ENCODE measurements at regions not wholly inside any gene's neighbourhood (a gene's known extent, or its start where the extent isn't known, plus 50 kb on each side); places are given as distances from the start of the nearest gene placed in this dataset.

GRCh38 chr17:13425390-13425789, 176.3 kb downstream of the HS3ST3A1 start:
- H3K27ac Mint-ChIP-seq, result no peak overlapping the region
- Histone ChIP-seq H3K4me1 (ENCODE audit: control insufficient read depth in 2 of 2, insufficient read depth in 2 of 2, low read length in 2 of 2) (no peaks in the 10 kb centered on the region), H3K9me3 (ENCODE audit: control insufficient read depth in 2 of 3, low read length in 3 of 3) (no peaks in the 10 kb centered on the region), H3K4me3 (ENCODE audit: low read length) (no peak overlapping the region), H3K27me3 (ENCODE audit: control insufficient read depth in 2 of 2, insufficient read depth in 2 of 2, low read length in 2 of 2) (no peaks in the 10 kb centered on the region), H3K27ac (ENCODE audit: low read depth, low read length) (no peak overlapping the region), H3K36me3 (ENCODE audit: control insufficient read depth in 2 of 3, insufficient read depth in 3 of 3, low read length in 3 of 3) (no peaks in the 10 kb centered on the region)
- ATAC-seq (no peak), DNase-seq (no peak)
- CTCF ChIA-PET, result no interaction called here
- no peaks in the 10 kb centered on the region for H3K36me3 Mint-ChIP-seq
- H3K4me1 Mint-ChIP-seq, result no peaks in the 10 kb centered on the region
- intact Hi-C loops (cut with micrococcal nuclease), result no loop called here
- peaks cover 0 to 8% (median 0%) of the 10 kb centered on the region in 11 donors for H3K9me3 Mint-ChIP-seq
- POLR2A ChIA-PET, result no interaction called here
- H3K4me3 Mint-ChIP-seq, result no peak overlapping the region
- H3K27me3 Mint-ChIP-seq, result peaks cover 0 to 14% (median 8%) of the 10 kb centered on the region in 5 donors

- H3K9me3 Mint-ChIP-seq, result peaks cover 0 to 8% (median 0%) of the 10 kb centered on the region in 11 donors
- H3K27me3 Mint-ChIP-seq, result peaks cover 2 to 21% (median 13%) of the 10 kb centered on the region in 5 donors
- no peak overlapping the region for H3K4me3 ChIP-seq (ENCODE audit: low read length)
- H3K27ac Mint-ChIP-seq, result no peak overlapping the region
- no peak overlapping the region for H3K4me3 Mint-ChIP-seq
- CTCF ChIA-PET, result no interaction called here
- no peak for DNase-seq
- peaks cover 0 to 3% (median 0%) of the 10 kb centered on the region in 5 donors for H3K36me3 Mint-ChIP-seq
- H3K27ac ChIP-seq (ENCODE audit: low read depth, low read length), result no peak overlapping the region
- H3K36me3 ChIP-seq (ENCODE audit: control insufficient read depth in 2 of 3, insufficient read depth in 3 of 3, low read length in 3 of 3), result no peaks in the 10 kb centered on the region
- H3K4me1 ChIP-seq (ENCODE audit: control insufficient read depth in 2 of 2, insufficient read depth in 2 of 2, low read length in 2 of 2), result no peaks in the 10 kb centered on the region
- H3K27me3 ChIP-seq (ENCODE audit: control insufficient read depth in 2 of 2, insufficient read depth in 2 of 2, low read length in 2 of 2), result no peaks in the 10 kb centered on the region
- no peaks in the 10 kb centered on the region for H3K9me3 ChIP-seq (ENCODE audit: control insufficient read depth in 2 of 3, low read length in 3 of 3)
- POLR2A ChIA-PET, result no interaction called here
- no peak for ATAC-seq
- H3K4me1 Mint-ChIP-seq, result no peaks in the 10 kb centered on the region
- intact Hi-C loops (cut with micrococcal nuclease), result no loop called here
Observed at GRCh38 chr17:13421581-13422130, 180.1 kb downstream of the HS3ST3A1 start.

GRCh38 chr17:13420878-13421277, 180.9 kb downstream of the HS3ST3A1 start:
- no peak for DNase-seq
- Mint-ChIP-seq H3K27ac (no peak overlapping the region), H3K4me3 (no peak overlapping the region), H3K9me3 (peaks cover 0 to 8% (median 0%) of the 10 kb centered on the region in 11 donors), H3K27me3 (peaks cover 3 to 21% (median 15%) of the 10 kb centered on the region in 5 donors), H3K36me3 (peaks cover 0 to 3% (median 0%) of the 10 kb centered on the region in 5 donors), H3K4me1 (no peaks in the 10 kb centered on the region)
- H3K27me3 ChIP-seq (ENCODE audit: control insufficient read depth in 2 of 2, insufficient read depth in 2 of 2, low read length in 2 of 2), result no peaks in the 10 kb centered on the region
- ATAC-seq, result peak; percentile 41
- intact Hi-C loops (cut with micrococcal nuclease), result no loop called here
- CTCF ChIA-PET, result no interaction called here
- H3K27ac ChIP-seq (ENCODE audit: low read depth, low read length), result no peak overlapping the region
- POLR2A ChIA-PET, result no interaction called here
- H3K4me1 ChIP-seq (ENCODE audit: control insufficient read depth in 2 of 2, insufficient read depth in 2 of 2, low read length in 2 of 2), result no peaks in the 10 kb centered on the region
- H3K9me3 ChIP-seq (ENCODE audit: control insufficient read depth in 2 of 3, low read length in 3 of 3), result no peaks in the 10 kb centered on the region
- H3K4me3 ChIP-seq (ENCODE audit: low read length), result no peak overlapping the region
- no peaks in the 10 kb centered on the region for H3K36me3 ChIP-seq (ENCODE audit: control insufficient read depth in 2 of 3, insufficient read depth in 3 of 3, low read length in 3 of 3)

- intact Hi-C loops (cut with micrococcal nuclease), result no loop called here
- H3K4me3 Mint-ChIP-seq, result no peak overlapping the region
- H3K36me3 Mint-ChIP-seq, result peaks cover 0 to 3% (median 0%) of the 10 kb centered on the region in 5 donors
- CTCF ChIA-PET, result no interaction called here
- Histone ChIP-seq H3K9me3 (ENCODE audit: control insufficient read depth in 2 of 3, low read length in 3 of 3) (no peaks in the 10 kb centered on the region), H3K36me3 (ENCODE audit: control insufficient read depth in 2 of 3, insufficient read depth in 3 of 3, low read length in 3 of 3) (no peaks in the 10 kb centered on the region), H3K27me3 (ENCODE audit: control insufficient read depth in 2 of 2, insufficient read depth in 2 of 2, low read length in 2 of 2) (no peaks in the 10 kb centered on the region), H3K4me1 (ENCODE audit: control insufficient read depth in 2 of 2, insufficient read depth in 2 of 2, low read length in 2 of 2) (no peaks in the 10 kb centered on the region), H3K27ac (ENCODE audit: low read depth, low read length) (no peak overlapping the region), H3K4me3 (ENCODE audit: low read length) (no peak overlapping the region)
- H3K4me1 Mint-ChIP-seq, result no peaks in the 10 kb centered on the region
- POLR2A ChIA-PET, result no interaction called here
- DNase-seq, result no peak
- ATAC-seq, result peak; percentile 44
- H3K27me3 Mint-ChIP-seq, result peaks cover 3 to 25% (median 15%) of the 10 kb centered on the region in 5 donors
- H3K9me3 Mint-ChIP-seq, result peaks cover 0 to 8% (median 0%) of the 10 kb centered on the region in 11 donors
- no peak overlapping the region for H3K27ac Mint-ChIP-seq
Observed at GRCh38 chr17:13420418-13420826, 181.3 kb downstream of the HS3ST3A1 start.

DNA sequence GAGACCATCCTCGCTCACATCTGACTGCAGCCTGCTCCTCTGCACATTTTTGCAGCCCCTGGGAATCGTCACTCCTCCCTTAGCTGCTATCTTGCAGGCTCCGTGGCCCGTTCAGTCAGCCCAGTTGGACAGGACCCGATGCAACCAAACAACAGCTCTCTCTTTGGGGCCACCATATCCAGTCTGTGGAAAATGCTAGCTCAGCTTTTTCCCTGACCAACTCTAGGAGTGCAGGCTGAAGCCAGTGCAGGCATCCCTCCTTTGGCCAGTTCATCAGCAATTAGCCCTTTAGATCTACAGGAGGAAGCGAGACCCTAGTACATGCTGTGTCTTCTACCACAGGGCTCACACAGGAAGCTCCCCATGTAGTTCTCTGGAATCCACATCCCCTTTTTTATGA, 182.1 kb downstream of the HS3ST3A1 start:
- H3K36me3 Mint-ChIP-seq, result peaks cover 0 to 3% (median 0%) of the 10 kb centered on the region in 5 donors
- peaks cover 3 to 32% (median 16%) of the 10 kb centered on the region in 5 donors for H3K27me3 Mint-ChIP-seq
- ATAC-seq (no peak), DNase-seq (no peak)
- H3K4me3 Mint-ChIP-seq, result no peak overlapping the region
- intact Hi-C loops (cut with micrococcal nuclease), result no loop called here
- Histone ChIP-seq H3K36me3 (ENCODE audit: control insufficient read depth in 2 of 3, insufficient read depth in 3 of 3, low read length in 3 of 3) (no peaks in the 10 kb centered on the region), H3K4me1 (ENCODE audit: control insufficient read depth in 2 of 2, insufficient read depth in 2 of 2, low read length in 2 of 2) (no peaks in the 10 kb centered on the region), H3K27me3 (ENCODE audit: control insufficient read depth in 2 of 2, insufficient read depth in 2 of 2, low read length in 2 of 2) (no peaks in the 10 kb centered on the region), H3K4me3 (ENCODE audit: low read length) (no peak overlapping the region), H3K9me3 (ENCODE audit: control insufficient read depth in 2 of 3, low read length in 3 of 3) (no peaks in the 10 kb centered on the region), H3K27ac (ENCODE audit: low read depth, low read length) (no peak overlapping the region)
- H3K9me3 Mint-ChIP-seq, result peaks cover 0 to 8% (median 0%) of the 10 kb centered on the region in 11 donors
- CTCF ChIA-PET, result no interaction called here
- POLR2A ChIA-PET, result no interaction called here
- H3K4me1 Mint-ChIP-seq, result no peaks in the 10 kb centered on the region
- no peak overlapping the region for H3K27ac Mint-ChIP-seq

DNA sequence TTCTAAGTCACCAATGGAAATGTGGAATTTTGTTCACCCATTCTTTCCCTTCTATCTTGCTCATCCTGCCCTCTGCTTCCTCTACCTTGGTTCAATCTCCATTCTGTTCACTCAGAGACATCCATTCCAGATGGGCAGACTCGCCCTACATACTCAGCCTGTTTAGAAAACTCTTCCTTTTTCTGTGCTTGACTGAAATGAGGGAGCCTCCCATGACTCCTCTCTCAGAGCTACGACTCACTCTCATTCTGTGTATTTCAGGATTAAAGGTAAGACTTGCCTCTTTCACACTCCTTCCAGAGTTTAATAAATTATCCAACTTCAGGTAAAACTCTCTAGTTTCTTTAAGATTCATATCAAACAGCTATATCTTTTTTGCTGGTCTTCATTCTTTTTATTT, 182.8 kb downstream of the HS3ST3A1 start:
- Mint-ChIP-seq H3K4me3 (no peak overlapping the region), H3K9me3 (peaks cover 0 to 8% (median 0%) of the 10 kb centered on the region in 11 donors), H3K36me3 (peaks cover 0 to 3% (median 0%) of the 10 kb centered on the region in 5 donors), H3K27ac (no peak overlapping the region), H3K4me1 (no peaks in the 10 kb centered on the region), H3K27me3 (peaks cover 3 to 34% (median 18%) of the 10 kb centered on the region in 5 donors)
- Histone ChIP-seq H3K4me3 (ENCODE audit: low read length) (no peak overlapping the region), H3K9me3 (ENCODE audit: control insufficient read depth in 2 of 3, low read length in 3 of 3) (no peaks in the 10 kb centered on the region), H3K4me1 (ENCODE audit: control insufficient read depth in 2 of 2, insufficient read depth in 2 of 2, low read length in 2 of 2) (no peaks in the 10 kb centered on the region), H3K27ac (ENCODE audit: low read depth, low read length) (no peak overlapping the region), H3K27me3 (ENCODE audit: control insufficient read depth in 2 of 2, insufficient read depth in 2 of 2, low read length in 2 of 2) (no peaks in the 10 kb centered on the region), H3K36me3 (ENCODE audit: control insufficient read depth in 2 of 3, insufficient read depth in 3 of 3, low read length in 3 of 3) (no peaks in the 10 kb centered on the region)
- DNase-seq, result no peak
- intact Hi-C loops (cut with micrococcal nuclease), result no loop called here
- ChIA-PET CTCF (no interaction called here), POLR2A (no interaction called here)
- no peak for ATAC-seq

DNA sequence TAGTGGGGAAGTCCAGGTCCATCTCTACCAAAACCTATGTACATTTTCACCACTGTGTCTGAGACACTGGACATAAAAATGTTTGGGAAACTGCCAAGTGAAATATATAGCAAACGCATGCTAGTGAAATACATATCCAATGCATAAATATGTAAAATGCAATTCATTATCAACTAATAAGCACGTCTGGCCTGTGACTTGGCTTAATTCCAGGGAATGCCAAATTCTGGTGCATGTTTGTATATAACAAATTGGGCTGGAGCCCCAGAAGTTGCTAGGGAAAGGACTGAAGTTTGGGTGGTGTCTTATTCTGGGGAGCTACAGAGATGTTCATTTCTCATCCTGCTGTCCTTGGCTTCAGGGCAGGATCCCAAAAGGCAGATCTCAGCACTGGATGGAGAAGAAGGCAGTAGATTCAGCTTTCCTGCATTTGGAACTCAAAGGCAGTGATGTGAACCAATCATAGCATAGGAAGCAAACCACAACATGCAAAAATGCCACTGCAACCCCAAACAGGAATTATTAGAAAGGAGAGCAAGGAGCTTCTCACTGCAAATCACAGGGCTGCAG, 184.3 kb downstream of the HS3ST3A1 start:
- no peak overlapping the region for H3K27ac Mint-ChIP-seq
- H3K27ac ChIP-seq (ENCODE audit: low read depth, low read length), result no peak overlapping the region
- H3K4me1 Mint-ChIP-seq, result no peaks in the 10 kb centered on the region
- ChIA-PET CTCF (no interaction called here), POLR2A (no interaction called here)
- no peaks in the 10 kb centered on the region for H3K4me1 ChIP-seq (ENCODE audit: control insufficient read depth in 2 of 2, insufficient read depth in 2 of 2, low read length in 2 of 2)
- intact Hi-C loops (cut with micrococcal nuclease), result no loop called here
- DNase-seq (no peak), ATAC-seq (no peak)
- no peaks in the 10 kb centered on the region for H3K36me3 ChIP-seq (ENCODE audit: control insufficient read depth in 2 of 3, insufficient read depth in 3 of 3, low read length in 3 of 3)
- H3K4me3 Mint-ChIP-seq, result no peak overlapping the region
- no peaks in the 10 kb centered on the region for H3K27me3 ChIP-seq (ENCODE audit: control insufficient read depth in 2 of 2, insufficient read depth in 2 of 2, low read length in 2 of 2)
- H3K36me3 Mint-ChIP-seq, result peaks cover 0 to 3% (median 0%) of the 10 kb centered on the region in 5 donors
- H3K4me3 ChIP-seq (ENCODE audit: low read length), result no peak overlapping the region
- peaks cover 0 to 8% (median 2%) of the 10 kb centered on the region in 11 donors for H3K9me3 Mint-ChIP-seq
- no peaks in the 10 kb centered on the region for H3K9me3 ChIP-seq (ENCODE audit: control insufficient read depth in 2 of 3, low read length in 3 of 3)
- peaks cover 3 to 34% (median 22%) of the 10 kb centered on the region in 5 donors for H3K27me3 Mint-ChIP-seq

Data from naive thymus-derived CD4-positive, alpha-beta T cell (primary cell).